H1 (cell line): ENCODE measurements at regions not wholly inside any gene's neighbourhood (a gene's known extent, or its start where the extent isn't known, plus 50 kb on each side); places are given as distances from the start of the nearest gene placed in this dataset.

Experiments
- CTCF ChIA-PET: fragments of 300-600 bp; sonication (Branson Sonifier 250); formaldehyde crosslinking; loops from one replicate; lab custom pipeline; 2021; ENCODE audit not compliant: partially characterized antibody; lab: Charles Lee
- POLR2A ChIA-PET: fragments of 300-600 bp; sonication (Branson Sonifier 250); formaldehyde crosslinking; loops from one replicate; lab custom pipeline; 2021; ENCODE audit warnings: inconsistent platforms; ENCODE audit not compliant: partially characterized antibody; lab: Charles Lee
- DNase-seq, 2 experiments: peaks; one replicate each; pipeline versions ENCODE4 v3.0.0 to v3.0.0-alpha.2; 2010 to 2022; ENCODE audit warnings: low spot score in 2 of 2, low read depth in 1 of 2, mixed read lengths in 1 of 2
- FAIRE-seq: peaks from 2 replicates; lab custom pipeline; 2011; peaks lifted over from hg19 to GRCh38; lab: Jason Lieb, UNC
- H2AFZ ChIP-seq: 2 replicates; pipeline ENCODE4 v1.8.1; 2012; ENCODE audit warnings: low read length, inconsistent platforms
- H2AK5ac ChIP-seq: 2 replicates; pipeline ENCODE4 v1.6.1; 2013; ENCODE audit warnings: low read depth, low read length
- H2BK120ac ChIP-seq: replicated peaks from 2 replicates; pipeline ENCODE3; 2013; ENCODE audit warnings: low read depth, low read length, inconsistent platforms
- H2BK12ac ChIP-seq: 2 replicates; pipeline ENCODE4 v1.6.1; 2013; ENCODE audit warnings: low read depth, low read length
- H2BK15ac ChIP-seq: 2 replicates; pipeline ENCODE4 v1.6.1; 2013; ENCODE audit warnings: low read length
- H2BK20ac ChIP-seq: 2 replicates; pipeline ENCODE4 v1.6.1; 2013; ENCODE audit warnings: low read length
- H2BK5ac ChIP-seq: 2 replicates; pipeline ENCODE4 v1.6.1; 2013; ENCODE audit warnings: low read depth, low read length
- H3K14ac ChIP-seq: 2 replicates; pipeline ENCODE4 v1.6.1; 2013; ENCODE audit warnings: inconsistent platforms; ENCODE audit not compliant: insufficient read length
- H3K18ac ChIP-seq: 2 replicates; pipeline ENCODE4 v1.6.1; 2013; ENCODE audit warnings: low read length; ENCODE audit errors: extremely low read depth
- H3K23ac ChIP-seq: 2 replicates; pipeline ENCODE4 v1.6.1; 2013; ENCODE audit warnings: inconsistent platforms; ENCODE audit not compliant: insufficient read length
- H3K23me2 ChIP-seq: 2 replicates; pipeline ENCODE4 v1.6.1; 2013; ENCODE audit warnings: low read depth, low read length
- H3K27ac ChIP-seq: 2 replicates; pipeline ENCODE4 v1.6.1; 2011; ENCODE audit warnings: low read depth, low read length, inconsistent platforms
- H3K27me3 ChIP-seq, 4 experiments: replicated peaks in 1 of 4; 1 replicate in 1 of 4; 2 replicates in 3 of 4; pipeline versions ENCODE4 v1.6.1 to v1.8.1; 2011 to 2013; ENCODE audit warnings: low read length in 3 of 4, mild to moderate bottlenecking in 3 of 4, inconsistent platforms in 2 of 4, mixed read lengths in 2 of 4, moderate library complexity in 1 of 4; ENCODE audit not compliant: control insufficient read depth in 3 of 4, insufficient read depth in 3 of 4; ENCODE audit errors: extremely low read depth in 1 of 4
- H3K36me3 ChIP-seq, 4 experiments: 2 replicates each; pipeline versions ENCODE4 v1.6.1 to v1.8.1; 2011 to 2013; ENCODE audit warnings: mild to moderate bottlenecking in 4 of 4, low read length in 3 of 4, moderate library complexity in 2 of 4, control low read depth in 1 of 4, inconsistent platforms in 1 of 4; ENCODE audit not compliant: insufficient read depth in 4 of 4, control insufficient read depth in 2 of 4
- H3K4ac ChIP-seq: replicated peaks from 2 replicates; pipeline ENCODE3; 2013; ENCODE audit warnings: low read length, low read depth, mixed read lengths, inconsistent platforms; ENCODE audit not compliant: insufficient read length
- H3K4me1 ChIP-seq, 4 experiments: replicated peaks in 1 of 4; 1 replicate in 1 of 4; 2 replicates in 3 of 4; pipeline versions ENCODE4 v1.6.1 to v1.8.1; 2011 to 2013; ENCODE audit warnings: low read length in 3 of 4, inconsistent platforms in 2 of 4, mixed read lengths in 1 of 4; ENCODE audit not compliant: insufficient read depth in 4 of 4, control insufficient read depth in 3 of 4
- H3K4me2 ChIP-seq, 2 experiments: 2 replicates each; pipeline versions ENCODE4 v1.6.1 to v1.8.1; 2011 to 2013; ENCODE audit warnings: low read depth in 2 of 2, low read length in 2 of 2, control low read depth in 1 of 2, inconsistent platforms in 1 of 2, mild to moderate bottlenecking in 1 of 2; ENCODE audit not compliant: insufficient read depth in 1 of 2
- H3K4me3 ChIP-seq, 4 experiments: fragments of 200-600, 300-600 bp in 1 of 4; sonication (generic), shearing (Covaris generic), sonication (Bioruptor Twin) in 1 of 4; 2 replicates each; pipeline versions ENCODE4 v1.5.1 to v1.8.1; 2011 to 2016; ENCODE audit warnings: low read length in 4 of 4, low read depth in 3 of 4, control low read depth in 2 of 4, inconsistent platforms in 2 of 4, mild to moderate bottlenecking in 2 of 4, mixed read lengths in 1 of 4, moderate library complexity in 1 of 4; ENCODE audit not compliant: insufficient read depth in 2 of 4; ENCODE audit errors: extremely low read depth in 1 of 4
- H3K56ac ChIP-seq: replicated peaks from 2 replicates; pipeline ENCODE3; 2013; ENCODE audit warnings: low read depth, mild to moderate bottlenecking, mixed read lengths, low read length, inconsistent platforms; ENCODE audit not compliant: insufficient read length
- H3K79me1 ChIP-seq: 2 replicates; pipeline ENCODE4 v1.6.1; 2013; ENCODE audit warnings: low read depth, low read length, control low read depth
- H3K79me2 ChIP-seq, 2 experiments: 2 replicates each; pipeline versions ENCODE4 v1.6.1 to v1.8.1; 2012 to 2013; ENCODE audit warnings: low read length in 2 of 2, mild to moderate bottlenecking in 2 of 2, inconsistent platforms in 1 of 2; ENCODE audit not compliant: insufficient read depth in 2 of 2, control insufficient read depth in 1 of 2
- H3K9ac ChIP-seq, 4 experiments: replicated peaks in 1 of 4; 1 replicate in 1 of 4; 2 replicates in 3 of 4; pipeline versions ENCODE4 v1.6.1 to v1.8.1; 2011 to 2013; ENCODE audit warnings: low read depth in 3 of 4, low read length in 3 of 4, control low read depth in 2 of 4, mild to moderate bottlenecking in 2 of 4, moderate library complexity in 2 of 4, inconsistent platforms in 1 of 4; ENCODE audit errors: extremely low read depth in 1 of 4
- H3K9me3 ChIP-seq, 2 experiments: 2 replicates each; pipeline versions ENCODE4 v1.6.1 to v1.8.1; 2012 to 2013; ENCODE audit warnings: mild to moderate bottlenecking in 2 of 2, moderate library complexity in 2 of 2, control low read depth in 1 of 2, inconsistent platforms in 1 of 2, low read depth in 1 of 2, low read length in 1 of 2, mixed read lengths in 1 of 2; ENCODE audit not compliant: insufficient read depth in 2 of 2
- H4K20me1 ChIP-seq, 2 experiments: replicated peaks in 1 of 2; 2 replicates each; pipeline versions ENCODE3 to v1.8.1; 2011 to 2013; ENCODE audit warnings: inconsistent platforms in 2 of 2, low read length in 2 of 2, mild to moderate bottlenecking in 1 of 2; ENCODE audit not compliant: insufficient read depth in 2 of 2, control insufficient read depth in 1 of 2
- H4K5ac ChIP-seq: 2 replicates; pipeline ENCODE4 v1.6.1; 2013; ENCODE audit warnings: low read length, low read depth, mixed read lengths, inconsistent platforms; ENCODE audit not compliant: insufficient read length
- H4K8ac ChIP-seq: 2 replicates; pipeline ENCODE4 v1.8.0; 2013; ENCODE audit warnings: mild to moderate bottlenecking, moderate library complexity, low read length, inconsistent platforms; ENCODE audit not compliant: insufficient read depth; ENCODE audit errors: extremely low read depth
- H4K91ac ChIP-seq: replicated peaks from 2 replicates; pipeline ENCODE3; 2013; ENCODE audit warnings: low read length, mixed read lengths, inconsistent platforms; ENCODE audit not compliant: insufficient read length
- CREB1 ChIP-seq: IDR thresholded peaks from 2 replicates; pipeline ENCODE4 v1.6.1; 2012; ENCODE audit warnings: inconsistent platforms
- CTCF ChIP-seq, 3 experiments: IDR thresholded peaks; 1 replicate in 2 of 3; 2 replicates in 1 of 3; pipeline versions ENCODE4 v1.5.1 to v1.6.1; 2011; ENCODE audit warnings: low read length in 3 of 3, mild to moderate bottlenecking in 3 of 3, inconsistent platforms in 2 of 3, low read depth in 1 of 3, moderate library complexity in 1 of 3; ENCODE audit not compliant: insufficient read depth in 1 of 3; ENCODE audit errors: control extremely low read depth in 1 of 3
- EZH2 ChIP-seq: fragments of 200-600 bp; sonication (generic); IDR thresholded peaks from 2 replicates; pipeline ENCODE4 v1.7.1; 2012; ENCODE audit warnings: low read depth, mild to moderate bottlenecking, moderate library complexity, low read length, inconsistent platforms; ENCODE audit not compliant: severe bottlenecking
- HDAC2 ChIP-seq, 2 experiments: fragments of 300-600 bp in 1 of 2; sonication (generic) in 1 of 2; IDR thresholded peaks; 2 replicates each; pipeline ENCODE4 v1.6.1; 2011 to 2012; ENCODE audit warnings: low read depth in 2 of 2, low read length in 2 of 2, mild to moderate bottlenecking in 2 of 2, moderate library complexity in 2 of 2, borderline replicate concordance in 1 of 2, inconsistent platforms in 1 of 2
- KDM4A ChIP-seq: IDR thresholded peaks from one replicate; pipeline ENCODE4 v1.7.1; 2012; ENCODE audit warnings: low read depth, mild to moderate bottlenecking, moderate library complexity, low read length, inconsistent platforms; ENCODE audit not compliant: severe bottlenecking
- NANOG ChIP-seq: IDR thresholded peaks from 2 replicates; pipeline ENCODE4 v1.6.1; 2011; ENCODE audit warnings: low read length, low read depth, mild to moderate bottlenecking, inconsistent platforms; ENCODE audit not compliant: insufficient read depth, poor library complexity, severe bottlenecking
- POLR2AphosphoS5 ChIP-seq: IDR thresholded peaks from 2 replicates; pipeline ENCODE4 v1.6.1; 2011; ENCODE audit warnings: low read depth, low read length
- SIN3A ChIP-seq, 2 experiments: IDR thresholded peaks in 1 of 2; conservative IDR thresholded peaks in 1 of 2; 2 replicates each; pipeline ENCODE4 v1.6.1; 2011 to 2012; ENCODE audit warnings: low read length in 2 of 2, improper control_type of control experiment in 1 of 2, low read depth in 1 of 2, mild to moderate bottlenecking in 1 of 2
- SP2 ChIP-seq: IDR thresholded peaks from 2 replicates; pipeline ENCODE4 v1.6.1; 2012; ENCODE audit warnings: mild to moderate bottlenecking, low read length, inconsistent platforms
- TBP ChIP-seq: IDR thresholded peaks from 2 replicates; pipeline ENCODE4 v1.6.1; 2011; ENCODE audit warnings: low read depth, low read length, improper control_type of control experiment
- TEAD4 ChIP-seq: IDR thresholded peaks from 2 replicates; pipeline ENCODE4 v1.6.1; 2012; ENCODE audit warnings: low read depth, low read length, inconsistent platforms, mixed read lengths
- YY1 ChIP-seq: IDR thresholded peaks from 2 replicates; pipeline ENCODE4 v1.6.1; 2011; ENCODE audit warnings: low read depth, mild to moderate bottlenecking, low read length
- WGBS, 2 experiments: shearing (Covaris generic) in 1 of 2; methylation state at CpG; one replicate each; pipeline versions ENCODE4 v1.1.6 to v1.1.7; 2013 to 2015; ENCODE audit warnings: low lambda C conversion rate in 2 of 2, mixed read lengths in 2 of 2, inconsistent platforms in 1 of 2, low coverage in 1 of 2, missing lambda C conversion rate in 1 of 2; ENCODE audit not compliant: insufficient replicate concordance in 2 of 2, insufficient coverage in 1 of 2, insufficient read length in 1 of 2; ENCODE audit errors: extremely low coverage in 1 of 2, missing lambda C conversion rate in 1 of 2; 5-methylcytosine and 5-hydroxymethylcytosine counted together

- WGBS, 2 experiments: 96% methylated on average over 2 of the region's 2 CpGs; no CpG with 5 or more reads in 1 of the 2 experiments
- FAIRE-seq (no peak), DNase-seq (no peak)
- ChIA-PET CTCF (no interaction called here), POLR2A (no interaction called here)
- H3K9ac ChIP-seq: no peak overlapping the region
- no peak overlapping the region for H4K5ac ChIP-seq
- no peak overlapping the region for H2BK120ac ChIP-seq
- peaks cover 0 to 2% of the 10 kb centered on the region in 2 experiments; a peak in 1 of 4 replicates for H3K9me3 ChIP-seq
- H3K79me1 ChIP-seq: no peaks in the 10 kb centered on the region
- no peaks in the 10 kb centered on the region for H3K23me2 ChIP-seq
- no peak overlapping the region for H3K4me3 ChIP-seq
- no peaks in the 10 kb centered on the region for H3K27me3 ChIP-seq
- H3K4ac ChIP-seq: no peak overlapping the region
- H4K91ac ChIP-seq: no peak overlapping the region
- no peak overlapping the region for H2BK5ac ChIP-seq
- no peak overlapping the region for H2BK20ac ChIP-seq
- no peak overlapping the region for H2BK12ac ChIP-seq
- no peak overlapping the region for H2AK5ac ChIP-seq
- H3K4me2 ChIP-seq: no peak overlapping the region
- H2AFZ ChIP-seq: no peak overlapping the region
- no peak overlapping the region for H4K8ac ChIP-seq
- no peak overlapping the region for H3K56ac ChIP-seq
- H3K79me2 ChIP-seq: no peaks in the 10 kb centered on the region
- H3K14ac ChIP-seq: no peak overlapping the region
- no peaks in the 10 kb centered on the region for H3K4me1 ChIP-seq
- no peaks in the 10 kb centered on the region for H4K20me1 ChIP-seq
- H2BK15ac ChIP-seq: no peak overlapping the region
- no peak overlapping the region for H3K27ac ChIP-seq
- H3K23ac ChIP-seq: no peak overlapping the region
- H3K18ac ChIP-seq: no peak overlapping the region
- H3K36me3 ChIP-seq: peaks cover 0 to 12% (median 0%) of the 10 kb centered on the region in 4 experiments; a peak in 2 of 8 replicates
- no peak for TF ChIP-seq NANOG
- no peak for TF ChIP-seq CTCF (IDR thresholded peaks at IDR 0.05; ENCODE audit: control extremely low read depth in 1 of 3, insufficient read depth in 1 of 3, low read depth in 1 of 3, low read length in 3 of 3)
- no peak for TF ChIP-seq TBP
- no peak for TF ChIP-seq YY1
- no peak for TF ChIP-seq POLR2AphosphoS5
- no peak for TF ChIP-seq SP2
- TF ChIP-seq EZH2: no peak
- TF ChIP-seq KDM4A: no peak
- TF ChIP-seq TEAD4: no peak
- TF ChIP-seq HDAC2 (IDR thresholded peaks at IDR 0.05; ENCODE audit: borderline replicate concordance in 1 of 2, low read depth in 2 of 2, low read length in 2 of 2): no peak
- TF ChIP-seq CREB1: no peak
- TF ChIP-seq SIN3A (conservative IDR thresholded peaks at IDR 0.05 in 1 of 2, IDR thresholded peaks at IDR 0.05 in 1 of 2; ENCODE audit: low read depth in 1 of 2, low read length in 2 of 2): no peak
These were observed 1314.2 kb upstream of the LRRTM3 start for GRCh38 chr10:65611592-65611991.
